HepG2 (cell line): ENCODE measurements at regions not wholly inside any gene's neighbourhood (a gene's known extent, or its start where the extent isn't known, plus 50 kb on each side); places are given as distances from the start of the nearest gene placed in this dataset.

Experiments
- ATAC-seq: fragments of 200-7000 bp; cut with Tn5 transposase; 3 replicates; pipeline ENCODE4 v1.9.1; 2020; ENCODE audit warnings: mild to moderate bottlenecking, moderate library complexity
- BruUV-seq: library from RNA; stranded (reverse); fragments of 400-500 nt; replicated peaks from 2 replicates; lab custom pipeline; 2021; lab: Mats Ljungman, UMichigan
- CTCF ChIA-PET: fragments of 300-600 bp; formaldehyde crosslinking; extraction: SDS; loops from one replicate; lab custom pipeline; 2021; ENCODE audit warnings: low total read pairs, inconsistent platforms, low intra/inter-chr PET ratio; lab: Yijun Ruan, JAX
- POLR2A ChIA-PET: fragments of 350-600 bp; sonication (Branson Sonifier 250); formaldehyde crosslinking; loops from one replicate; lab custom pipeline; 2020; ENCODE audit warnings: antibody characterized with exemption, inconsistent platforms; lab: Yijun Ruan, JAX
- DNase-seq: peaks from one replicate; pipeline ENCODE4 v3.0.0-alpha.2; 2015; ENCODE audit warnings: low spot score
- FAIRE-seq: peaks from 3 replicates; lab custom pipeline; 2011; peaks lifted over from hg19 to GRCh38; lab: Jason Lieb, UNC
- H2AFZ ChIP-seq: one replicate; pipeline ENCODE4 v1.6.1; 2011; ENCODE audit warnings: low read length, inconsistent platforms
- H3K27ac ChIP-seq: fragments of 300-600 bp; 3 replicates; pipeline ENCODE4 v1.8.0; 2011; ENCODE audit warnings: mixed run types, mild to moderate bottlenecking, mixed read lengths, low read length, inconsistent platforms; ENCODE audit not compliant: insufficient read depth; ENCODE audit errors: extremely low read length
- H3K27me3 ChIP-seq, 2 experiments: fragments of 200-600 bp in 1 of 2; 2 replicates in 1 of 2; 3 replicates in 1 of 2; pipeline versions ENCODE4 v1.6.0 to v1.8.0; 2011; ENCODE audit warnings: low read length in 2 of 2, mild to moderate bottlenecking in 2 of 2, moderate library complexity in 2 of 2, inconsistent platforms in 1 of 2; ENCODE audit not compliant: insufficient read depth in 2 of 2, control insufficient read depth in 1 of 2
- H3K36me3 ChIP-seq, 2 experiments: fragments of 200-600 bp in 1 of 2; replicated peaks in 1 of 2; 2 replicates in 1 of 2; 3 replicates in 1 of 2; pipeline versions ENCODE4 v1.5.1 to v1.8.0; 2011; ENCODE audit warnings: low read length in 2 of 2, inconsistent platforms in 1 of 2; ENCODE audit not compliant: insufficient read depth in 2 of 2, control insufficient read depth in 1 of 2
- H3K4me1 ChIP-seq: 2 replicates; pipeline ENCODE4 v1.5.1; 2012; ENCODE audit warnings: low read length, inconsistent platforms; ENCODE audit not compliant: insufficient read depth
- H3K4me2 ChIP-seq: 2 replicates; pipeline ENCODE4 v1.6.0; 2011; ENCODE audit warnings: low read depth, low read length, inconsistent platforms
- H3K4me3 ChIP-seq, 3 experiments: fragments of 200-600 bp in 1 of 3; sonication (generic), shearing (Covaris generic) in 1 of 3; replicated peaks in 1 of 3; 2 replicates each; pipeline ENCODE4 v1.5.1; 2011 to 2016; ENCODE audit warnings: low read length in 3 of 3, inconsistent platforms in 2 of 3, low read depth in 2 of 3, mild to moderate bottlenecking in 2 of 3, control low read depth in 1 of 3, mixed read lengths in 1 of 3; ENCODE audit not compliant: insufficient read depth in 1 of 3
- H3K79me2 ChIP-seq: one replicate; pipeline ENCODE4 v1.6.1; 2011; ENCODE audit warnings: low read length, inconsistent platforms; ENCODE audit not compliant: insufficient read depth
- H3K9ac ChIP-seq: 2 replicates; pipeline ENCODE4 v1.6.0; 2011; ENCODE audit warnings: mild to moderate bottlenecking, low read depth, low read length, inconsistent platforms; ENCODE audit not compliant: insufficient read depth
- H3K9me3 ChIP-seq: 2 replicates; pipeline ENCODE4 v1.5.1; 2012; ENCODE audit warnings: mild to moderate bottlenecking, low read length
- H4K20me1 ChIP-seq: 2 replicates; pipeline ENCODE4 v1.6.0; 2011; ENCODE audit warnings: inconsistent platforms, mild to moderate bottlenecking, low read length, moderate library complexity; ENCODE audit not compliant: insufficient read depth
- CREBL2 ChIP-seq: sonication (generic); formaldehyde crosslinking; IDR thresholded peaks from 2 replicates; pipeline ENCODE4 v1.8.1; 2023; ENCODE audit warnings: missing genetic modification reagents, mild to moderate bottlenecking, borderline replicate concordance
- KDM1A ChIP-seq: IDR thresholded peaks from 2 replicates; pipeline ENCODE4 v1.6.1; 2016; ENCODE audit warnings: missing compliant biosample characterization
- ZNF263 ChIP-seq: sonication (generic); formaldehyde crosslinking; IDR thresholded peaks from 2 replicates; pipeline ENCODE4 v1.4.0; 2020; ENCODE audit warnings: missing genetic modification reagents
- WGBS: methylation state at CpG from one replicate; pipeline ENCODE4 v1.1.6; 2017; ENCODE audit warnings: low lambda C conversion rate; 5-methylcytosine and 5-hydroxymethylcytosine counted together
- in situ Hi-C: cut with HindIII; loops from 2 replicates; pipeline ENCODE4 v1.10.0; 2017; ENCODE audit warnings: low pct_unique_long_range_greater_than_20kb; ENCODE audit not compliant: extremely low pct_ligation_motif_present
- intact Hi-C: fragments of 100-400 bp; cut with micrococcal nuclease; formaldehyde crosslinking; loops from one replicate; pipeline ENCODE4 v1.10.0; 2022; ENCODE audit not compliant: unreplicated experiment

GRCh38 chr2:2696733-2697455 is 365.8 kb upstream of the MYT1L start:
- Histone ChIP-seq H2AFZ (no peak overlapping the region), H3K27me3 (peaks cover 4 to 68% of the 10 kb centered on the region in 2 experiments), H4K20me1 (peaks cover 3% of the 10 kb centered on the region; the same call in 1 of the 2 replicates), H3K79me2 (no peaks in the 10 kb centered on the region), H3K27ac (no peak overlapping the region), H3K9ac (no peak overlapping the region), H3K9me3 (no peaks in the 10 kb centered on the region), H3K36me3 (no peaks in the 10 kb centered on the region), H3K4me2 (no peak overlapping the region), H3K4me3 (no peak overlapping the region), H3K4me1 (no peaks in the 10 kb centered on the region)
- intact Hi-C loops (no loop called here), in situ Hi-C loops (no loop called here)
- DNase-seq (no peak), ATAC-seq (no peak), FAIRE-seq (no peak)
- POLR2A ChIA-PET = no interaction called here
- no TSS peak for BruUV-seq
- WGBS = 24% methylated on average over 10 of the region's 13 CpGs
- CTCF ChIA-PET = no interaction called here
- TF ChIP-seq ZNF263 (CRISPR knock-in tag) (peak; percentile 28; the same call in 1 of the 2 replicates), CREBL2 (no peak)

GRCh38 chr2:2696325-2696724 is 365.2 kb upstream of the MYT1L start:
- Histone ChIP-seq H3K9me3 (no peaks in the 10 kb centered on the region), H2AFZ (no peak overlapping the region), H3K36me3 (no peaks in the 10 kb centered on the region), H3K4me3 (no peak overlapping the region), H3K27ac (no peak overlapping the region), H3K4me2 (no peak overlapping the region), H4K20me1 (peaks cover 3% of the 10 kb centered on the region; the same call in 1 of the 2 replicates), H3K27me3 (peaks cover 4 to 65% of the 10 kb centered on the region in 2 experiments), H3K79me2 (no peaks in the 10 kb centered on the region), H3K4me1 (no peaks in the 10 kb centered on the region), H3K9ac (no peak overlapping the region)
- ATAC-seq (no peak), FAIRE-seq (no peak), DNase-seq (no peak)
- WGBS = 6% methylated on average over 5 of the region's 5 CpGs
- BruUV-seq = no TSS peak
- ChIA-PET POLR2A (no interaction called here), CTCF (no interaction called here)
- intact Hi-C loops = no loop called here
- TF ChIP-seq KDM1A (CRISPR knock-in tag) (no peak), ZNF263 (CRISPR knock-in tag) (peak; percentile 56; the same call in 1 of the 2 replicates)
- TF ChIP-seq, all 625 proteins: peak for 1
- in situ Hi-C loops = no loop called here
